WTC11 (cell line): ENCODE measurements at regions not wholly inside any gene's neighbourhood (a gene's known extent, or its start where the extent isn't known, plus 50 kb on each side); places are given as distances from the start of the nearest gene placed in this dataset.

ENCODE experiments used
- ATAC-seq: fragments of 200-7000 bp; cut with Tn5 transposase; 2 replicates; pipeline ENCODE4 v1.10.0; 2021; ENCODE audit warnings: mild to moderate bottlenecking, moderate library complexity
- CTCF ChIA-PET: fragments of 300-600 bp; sonication (Branson Sonifier 250); formaldehyde crosslinking; loops from one replicate; lab custom pipeline; 2021; ENCODE audit warnings: antibody characterized with exemption; lab: Charles Lee
- POLR2A ChIA-PET: fragments of 350-600 bp; sonication (Branson Sonifier 250); formaldehyde crosslinking; loops from one replicate; lab custom pipeline; 2021; ENCODE audit warnings: antibody characterized with exemption; lab: Charles Lee
- DNase-seq: peaks from one replicate; pipeline ENCODE4 v3.0.0; 2021; ENCODE audit warnings: low spot score
- H3K27ac Mint-ChIP-seq: 2 replicates; pipeline ENCODE4 v1.8.0; 2021; ENCODE audit warnings: mixed read lengths
- H3K27me3 Mint-ChIP-seq: 2 replicates; pipeline ENCODE4 v1.8.0; 2021; ENCODE audit warnings: low read depth, mild to moderate bottlenecking, moderate library complexity, mixed read lengths
- H3K36me3 Mint-ChIP-seq: 2 replicates; pipeline ENCODE4 v1.8.0; 2021; ENCODE audit warnings: mixed read lengths
- H3K4me1 Mint-ChIP-seq: 2 replicates; pipeline ENCODE4 v1.8.0; 2022; ENCODE audit warnings: mixed read lengths
- H3K4me3 Mint-ChIP-seq: 2 replicates; pipeline ENCODE4 v1.8.0; 2021; ENCODE audit warnings: mild to moderate bottlenecking, moderate library complexity, mixed read lengths
- H3K9me3 Mint-ChIP-seq: 2 replicates; pipeline ENCODE4 v1.8.0; 2021; ENCODE audit warnings: mixed read lengths
- ATF6 ChIP-seq: sonication (generic); formaldehyde crosslinking; IDR thresholded peaks from 2 replicates; pipeline ENCODE4 v1.8.1; 2023; ENCODE audit warnings: mild to moderate bottlenecking, missing genetic modification reagents
- CBFB ChIP-seq: sonication (generic); formaldehyde crosslinking; IDR thresholded peaks from 2 replicates; pipeline ENCODE4 v1.8.1; 2022; ENCODE audit warnings: mild to moderate bottlenecking, low read depth, missing genetic modification reagents
- CREB1 ChIP-seq: sonication (generic); formaldehyde crosslinking; IDR thresholded peaks from 2 replicates; pipeline ENCODE4 v1.8.0; 2023; ENCODE audit warnings: mild to moderate bottlenecking, missing genetic modification reagents
- ELF4 ChIP-seq: sonication (generic); formaldehyde crosslinking; IDR thresholded peaks from 2 replicates; pipeline ENCODE4 v1.8.1; 2022; ENCODE audit warnings: low read depth, mild to moderate bottlenecking, moderate library complexity, missing genetic modification reagents
- ESRRA ChIP-seq: sonication (generic); formaldehyde crosslinking; IDR thresholded peaks from 2 replicates; pipeline ENCODE4 v1.8.1; 2022; ENCODE audit warnings: mild to moderate bottlenecking, missing genetic modification reagents, borderline replicate concordance
- FOXJ3 ChIP-seq: sonication (generic); formaldehyde crosslinking; IDR thresholded peaks from 2 replicates; pipeline ENCODE4 v1.9.0; 2021; ENCODE audit warnings: missing genetic modification reagents, mild to moderate bottlenecking, borderline replicate concordance
- GABPB1 ChIP-seq: sonication (generic); formaldehyde crosslinking; IDR thresholded peaks from 2 replicates; pipeline ENCODE4 v1.8.1; 2023; ENCODE audit warnings: mild to moderate bottlenecking, missing genetic modification reagents
- GTF2I ChIP-seq: fragments of 250-450 bp; sonication (Bioruptor Pico); conservative IDR thresholded peaks from 2 replicates; pipeline ENCODE4 v1.4.0; 2021; ENCODE audit warnings: mild to moderate bottlenecking
- HMGA2 ChIP-seq: fragments of 250-450 bp; sonication (Bioruptor Pico); IDR thresholded peaks from 2 replicates; pipeline ENCODE4 v1.4.0; 2021; ENCODE audit warnings: mild to moderate bottlenecking, moderate library complexity
- HMGXB4 ChIP-seq: sonication (generic); formaldehyde crosslinking; IDR thresholded peaks from 2 replicates; pipeline ENCODE4 v1.8.1; 2023; ENCODE audit warnings: mild to moderate bottlenecking, moderate library complexity, missing genetic modification reagents
- IRF2 ChIP-seq: sonication (generic); formaldehyde crosslinking; IDR thresholded peaks from 2 replicates; pipeline ENCODE4 v1.8.0; 2022; ENCODE audit warnings: low read depth, missing genetic modification reagents, borderline replicate concordance
- JAZF1 ChIP-seq: fragments of 250-450 bp; sonication (Bioruptor Pico); IDR thresholded peaks from 2 replicates; pipeline ENCODE4 v1.9.0; 2021; ENCODE audit warnings: moderate library complexity, mild to moderate bottlenecking, inconsistent platforms
- KAT7 ChIP-seq: sonication (generic); formaldehyde crosslinking; IDR thresholded peaks from 2 replicates; pipeline ENCODE4 v1.8.1; 2023; ENCODE audit warnings: missing genetic modification reagents, mild to moderate bottlenecking, borderline replicate concordance
- MLX ChIP-seq: sonication (generic); formaldehyde crosslinking; IDR thresholded peaks from 2 replicates; pipeline ENCODE4 v1.8.1; 2023; ENCODE audit warnings: mild to moderate bottlenecking, missing genetic modification reagents, moderate library complexity
- MXD4 ChIP-seq: fragments of 250-450 bp; sonication (Bioruptor Pico); IDR thresholded peaks from 2 replicates; pipeline ENCODE4 v1.8.0; 2021; ENCODE audit warnings: mild to moderate bottlenecking, moderate library complexity, borderline replicate concordance
- NFE2L1 ChIP-seq: sonication (generic); formaldehyde crosslinking; IDR thresholded peaks from 2 replicates; pipeline ENCODE4 v1.8.1; 2023; ENCODE audit warnings: missing genetic modification reagents
- NFYB ChIP-seq: sonication (generic); formaldehyde crosslinking; conservative IDR thresholded peaks from 2 replicates; pipeline ENCODE4 v1.8.0; 2022; ENCODE audit warnings: low read depth, missing genetic modification reagents
- PREB ChIP-seq: sonication (generic); formaldehyde crosslinking; IDR thresholded peaks from 2 replicates; pipeline ENCODE4 v1.8.1; 2022; ENCODE audit warnings: mild to moderate bottlenecking, missing genetic modification reagents, moderate library complexity, borderline replicate concordance
- PRRX2 ChIP-seq: fragments of 250-450 bp; sonication (Bioruptor Pico); IDR thresholded peaks from 2 replicates; pipeline ENCODE4 v1.8.0; 2021; ENCODE audit warnings: mild to moderate bottlenecking
- SMAD3 ChIP-seq: sonication (generic); formaldehyde crosslinking; IDR thresholded peaks from 2 replicates; pipeline ENCODE4 v1.8.0; 2022; ENCODE audit warnings: missing genetic modification reagents, mild to moderate bottlenecking, borderline replicate concordance
- SOX15 ChIP-seq: fragments of 250-450 bp; sonication (Bioruptor Pico); IDR thresholded peaks from 2 replicates; pipeline ENCODE4 v1.9.0; 2021; ENCODE audit warnings: mild to moderate bottlenecking
- SP1 ChIP-seq: sonication (generic); formaldehyde crosslinking; conservative IDR thresholded peaks from 2 replicates; pipeline ENCODE4 v1.8.1; 2022; ENCODE audit warnings: missing genetic modification reagents
- ZNF121 ChIP-seq: sonication (generic); formaldehyde crosslinking; IDR thresholded peaks from 2 replicates; pipeline ENCODE4 v1.8.0; 2023; ENCODE audit warnings: missing genetic modification reagents
- ZNF232 ChIP-seq: sonication (generic); formaldehyde crosslinking; IDR thresholded peaks from 2 replicates; pipeline ENCODE4 v1.8.0; 2022; ENCODE audit warnings: mild to moderate bottlenecking, missing genetic modification reagents
- ZNF263 ChIP-seq: sonication (generic); formaldehyde crosslinking; IDR thresholded peaks from 2 replicates; pipeline ENCODE4 v1.8.1; 2022; ENCODE audit warnings: low read depth, mild to moderate bottlenecking, moderate library complexity, missing genetic modification reagents
- ZNF317 ChIP-seq: sonication (generic); formaldehyde crosslinking; IDR thresholded peaks from 2 replicates; pipeline ENCODE4 v1.8.1; 2023; ENCODE audit warnings: low read depth, mild to moderate bottlenecking, moderate library complexity, missing genetic modification reagents, borderline replicate concordance
- ZNF416 ChIP-seq: fragments of 250-450 bp; sonication (Bioruptor Pico); IDR thresholded peaks from 2 replicates; pipeline ENCODE4 v1.9.0; 2021; ENCODE audit warnings: mild to moderate bottlenecking, inconsistent platforms
- ZNF425 ChIP-seq: fragments of 250-450 bp; sonication (Bioruptor Pico); conservative IDR thresholded peaks from 2 replicates; pipeline ENCODE4 v1.9.0; 2021; ENCODE audit warnings: mild to moderate bottlenecking

GRCh38 chr1:36675106-36675505 lies 192.4 kb upstream of the CSF3R start:
- H3K9me3 Mint-ChIP-seq, result peaks cover 7% of the 10 kb centered on the region
- ATAC-seq, result no peak
- ChIA-PET CTCF (interaction anchor here (1.2 kb wide), 1 partner anchor 66 kb away, joined by 3 read pairs; no protein-coding TSS in a partner anchor), POLR2A (no interaction called here)
- TF ChIP-seq ZNF425 (no peak), SP1 (CRISPR knock-in tag) (no peak), HMGA2 (CRISPR knock-in tag) (no peak), PREB (CRISPR knock-in tag) (no peak), ZNF121 (CRISPR knock-in tag) (no peak), ZNF263 (CRISPR knock-in tag) (no peak), JAZF1 (CRISPR knock-in tag) (no peak), ELF4 (CRISPR knock-in tag) (no peak), ZNF416 (CRISPR knock-in tag) (no peak), PRRX2 (CRISPR knock-in tag) (no peak), CBFB (CRISPR knock-in tag) (no peak), KAT7 (CRISPR knock-in tag) (no peak), ZNF232 (CRISPR knock-in tag) (no peak), GTF2I (CRISPR knock-in tag) (no peak), CREB1 (CRISPR knock-in tag) (no peak), MXD4 (CRISPR knock-in tag) (no peak), ESRRA (CRISPR knock-in tag) (no peak), HMGXB4 (CRISPR knock-in tag) (no peak)
- H3K27ac Mint-ChIP-seq, result no peak overlapping the region
- DNase-seq, result no peak
- H3K36me3 Mint-ChIP-seq, result no peaks in the 10 kb centered on the region
- H3K4me3 Mint-ChIP-seq, result no peak overlapping the region
- H3K27me3 Mint-ChIP-seq, result 0 out of 2 replicates have a peak, but pooled peaks cover 5% of the 10 kb centered on the region
- H3K4me1 Mint-ChIP-seq, result peaks cover 6% of the 10 kb centered on the region; the same call in 1 of the 2 replicates

- H3K9me3 Mint-ChIP-seq, result peaks cover 7% of the 10 kb centered on the region
- no peak for DNase-seq
- no peaks in the 10 kb centered on the region for H3K36me3 Mint-ChIP-seq
- ChIA-PET POLR2A (no interaction called here), CTCF (interaction anchor here (1.2 kb wide), 1 partner anchor 97 kb away, joined by 5 read pairs; no protein-coding TSS in a partner anchor)
- H3K27me3 Mint-ChIP-seq, result 0 out of 2 replicates have a peak, but pooled peaks cover 5% of the 10 kb centered on the region
- no peak for TF ChIP-seq FOXJ3 (CRISPR knock-in tag)
- no peak for TF ChIP-seq GABPB1 (CRISPR knock-in tag)
- no peak for TF ChIP-seq NFYB
- no peak for TF ChIP-seq SMAD3 (CRISPR knock-in tag)
- TF ChIP-seq NFE2L1 (CRISPR knock-in tag), result no peak
- TF ChIP-seq ZNF317 (CRISPR knock-in tag), result no peak
- TF ChIP-seq IRF2 (CRISPR knock-in tag), result no peak
- TF ChIP-seq MLX (CRISPR knock-in tag), result no peak
- no peak for TF ChIP-seq ATF6 (CRISPR knock-in tag)
- no peak for TF ChIP-seq SOX15 (CRISPR knock-in tag)
- peak; percentile 68 for ATAC-seq
- peaks cover 2% of the 10 kb centered on the region; the same call in 1 of the 2 replicates for H3K4me1 Mint-ChIP-seq
- no peak overlapping the region for H3K27ac Mint-ChIP-seq
- H3K4me3 Mint-ChIP-seq, result no peak overlapping the region
These were observed 190.5 kb upstream of the CSF3R start for GRCh38 chr1:36673202-36673601.
